ENCODE measurements at regions not wholly inside any gene's neighbourhood (a gene's known extent, or its start where the extent isn't known, plus 50 kb on each side); places are given as distances from the start of the nearest gene placed in this dataset.

DNA sequence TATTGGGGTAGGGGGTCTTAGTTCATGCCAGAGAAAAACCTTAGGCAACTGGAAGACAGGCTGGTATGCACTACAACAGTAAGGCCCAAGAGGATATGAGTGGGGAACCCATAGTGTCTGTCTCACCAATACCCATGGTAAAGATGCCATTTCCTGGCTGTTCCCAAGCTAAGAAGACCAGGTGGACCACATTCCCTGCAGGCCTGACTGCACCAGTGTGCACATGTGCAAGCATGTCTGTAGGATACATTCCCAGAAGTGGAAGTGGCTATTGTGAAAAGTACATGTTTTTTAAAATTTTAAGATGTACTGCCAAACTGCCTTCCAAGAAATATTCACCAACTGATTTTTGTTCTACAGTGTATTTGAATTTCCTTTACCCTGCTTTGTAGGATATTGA lies 207.3 kb upstream of the CTNNB1 start:
- Mint-ChIP-seq H3K27ac (no peak overlapping the region), H3K27me3 (peaks cover 3 to 23% (median 6%) of the 10 kb centered on the region in 5 donors), H3K9me3 (peaks cover 0 to 2% (median 0%) of the 10 kb centered on the region in 9 donors), H3K4me3 (no peak overlapping the region), H3K4me1 (no peaks in the 10 kb centered on the region), H3K36me3 (no peaks in the 10 kb centered on the region)
- DNase-seq (no peak), ATAC-seq (no peak)
- POLR2A ChIA-PET, result no interaction called here

DNA sequence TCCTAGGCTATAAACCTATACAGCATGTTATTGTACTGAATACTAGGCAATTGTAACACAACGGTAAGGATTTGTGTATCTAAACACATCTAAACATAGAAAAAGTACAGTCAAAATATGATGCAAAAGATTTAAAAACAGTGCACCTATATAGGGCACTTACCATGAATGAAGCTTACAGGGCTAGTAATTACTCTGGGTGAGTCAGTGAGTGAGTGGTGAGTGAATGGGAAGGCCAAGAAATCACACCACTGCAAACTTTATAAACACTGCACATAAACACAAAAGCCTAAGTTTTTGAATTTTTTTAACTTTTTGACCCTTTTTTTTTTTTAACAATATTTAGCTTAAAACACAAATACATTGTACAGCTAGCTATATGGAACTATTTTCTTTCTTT lies 204.7 kb upstream of the CTNNB1 start:
- Mint-ChIP-seq H3K36me3 (no peaks in the 10 kb centered on the region), H3K27ac (no peak overlapping the region), H3K4me1 (no peaks in the 10 kb centered on the region), H3K4me3 (no peak overlapping the region), H3K9me3 (peaks cover 0 to under 1% (median 0%) of the 10 kb centered on the region in 9 donors), H3K27me3 (peaks cover 0 to 6% (median 2%) of the 10 kb centered on the region in 5 donors)
- no peak for ATAC-seq
- POLR2A ChIA-PET, result no interaction called here
- no peak for DNase-seq

DNA sequence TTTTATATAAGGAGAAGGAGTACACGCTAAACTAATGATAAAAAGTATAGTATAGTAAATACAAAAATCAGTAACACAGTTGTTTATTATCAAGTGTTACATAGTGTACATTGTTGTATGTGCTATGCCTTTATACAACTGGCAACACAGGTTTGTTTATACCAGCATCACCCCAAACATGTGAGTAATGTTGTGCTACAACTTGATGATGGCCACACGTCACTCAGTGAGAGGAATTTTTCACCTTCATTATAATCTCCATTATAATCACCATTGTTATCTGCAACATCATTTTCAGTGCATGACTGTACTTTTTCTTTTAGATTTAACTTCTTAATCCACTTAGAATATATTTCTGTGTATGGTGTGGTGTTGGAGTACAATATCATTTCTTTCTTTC lies 204.0 kb upstream of the CTNNB1 start:
- H3K4me3 Mint-ChIP-seq, result no peak overlapping the region
- H3K4me1 Mint-ChIP-seq, result no peaks in the 10 kb centered on the region
- H3K27me3 Mint-ChIP-seq, result peaks cover 0 to 6% (median 0%) of the 10 kb centered on the region in 5 donors
- no peaks in the 10 kb centered on the region for H3K9me3 Mint-ChIP-seq
- no peak for DNase-seq
- H3K27ac Mint-ChIP-seq, result no peak overlapping the region
- POLR2A ChIA-PET, result no interaction called here
- ATAC-seq, result no peak
- no peaks in the 10 kb centered on the region for H3K36me3 Mint-ChIP-seq

DNA sequence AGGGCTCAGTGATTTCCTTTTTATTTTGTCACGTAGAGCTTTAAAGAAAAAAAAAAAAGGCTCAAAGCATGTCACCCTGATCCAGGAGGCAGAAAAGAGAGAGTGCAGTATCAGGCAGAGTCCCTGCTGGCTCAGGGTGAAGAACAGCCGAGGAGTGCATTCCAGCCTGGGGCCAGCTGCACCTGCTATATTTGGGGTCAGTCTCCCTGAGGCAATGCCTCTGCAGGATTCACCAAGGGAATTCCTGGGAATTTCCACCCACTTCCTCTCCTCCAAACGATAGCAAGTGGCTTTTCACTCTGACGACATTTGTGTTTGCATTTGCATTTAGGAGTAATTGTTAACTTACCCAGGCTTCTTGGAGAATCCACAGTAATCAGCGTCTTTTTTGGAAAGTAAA lies 202.9 kb upstream of the CTNNB1 start:
- no peaks in the 10 kb centered on the region for H3K9me3 Mint-ChIP-seq
- no peak overlapping the region for H3K27ac Mint-ChIP-seq
- peaks cover 0 to 2% (median 0%) of the 10 kb centered on the region in 4 donors for H3K4me1 Mint-ChIP-seq
- ATAC-seq (no peak), DNase-seq (no peak)
- POLR2A ChIA-PET, result no interaction called here
- H3K36me3 Mint-ChIP-seq, result no peaks in the 10 kb centered on the region
- H3K27me3 Mint-ChIP-seq, result peaks cover 0 to 6% (median 0%) of the 10 kb centered on the region in 5 donors
- no peak overlapping the region for H3K4me3 Mint-ChIP-seq

DNA sequence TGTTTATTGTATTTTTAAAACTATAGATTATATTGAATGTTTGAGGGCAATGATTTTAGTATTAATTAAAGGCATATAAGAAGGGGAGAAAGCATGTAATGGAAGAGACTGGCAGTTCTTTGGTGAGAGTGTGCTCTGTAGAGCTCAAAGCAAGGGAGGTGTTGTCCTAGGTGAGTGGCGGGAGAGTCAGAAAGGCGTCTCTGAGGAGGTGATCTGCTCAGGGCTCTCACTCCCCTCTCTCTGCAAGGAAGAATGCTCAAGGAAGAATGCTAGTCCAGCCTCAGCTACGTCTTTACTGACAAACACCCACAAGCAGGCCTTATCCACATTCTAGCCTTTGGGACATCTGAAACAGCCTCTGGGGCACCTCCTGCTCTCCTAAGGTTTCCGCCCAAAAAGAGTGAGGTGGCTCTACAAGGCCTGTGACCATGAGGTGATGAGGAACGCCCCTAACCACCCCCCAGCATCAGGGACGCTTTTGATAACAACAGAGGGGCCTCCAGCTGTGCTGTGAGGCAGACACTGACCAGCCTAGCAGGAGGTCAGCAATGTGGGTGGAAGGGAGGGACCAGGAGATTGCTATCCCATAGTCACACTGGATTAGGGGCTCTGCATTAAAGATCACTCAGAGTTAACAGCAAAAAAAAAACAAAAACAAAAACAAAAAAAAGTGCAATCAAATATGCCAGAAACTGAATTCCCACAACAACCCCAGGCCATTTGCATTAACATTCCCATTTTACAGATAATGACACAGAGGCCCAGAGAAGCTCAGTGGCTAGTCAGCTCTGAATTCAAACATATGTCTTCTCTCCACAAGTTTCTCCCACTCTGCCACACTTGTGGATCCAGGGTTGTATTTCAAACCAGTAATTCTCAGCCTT lies 202.2 kb upstream of the CTNNB1 start:
- DNase-seq (no peak), ATAC-seq (no peak)
- no peak overlapping the region for H3K4me3 Mint-ChIP-seq
- no peaks in the 10 kb centered on the region for H3K9me3 Mint-ChIP-seq
- H3K27ac Mint-ChIP-seq, result peak overlapping the region in 1 of 10 donors; percentile 50
- POLR2A ChIA-PET, result no interaction called here
- H3K4me1 Mint-ChIP-seq, result peaks cover 0 to 8% (median 3%) of the 10 kb centered on the region in 4 donors
- peaks cover 0 to 6% (median 0%) of the 10 kb centered on the region in 5 donors for H3K27me3 Mint-ChIP-seq
- H3K36me3 Mint-ChIP-seq, result no peaks in the 10 kb centered on the region

DNA sequence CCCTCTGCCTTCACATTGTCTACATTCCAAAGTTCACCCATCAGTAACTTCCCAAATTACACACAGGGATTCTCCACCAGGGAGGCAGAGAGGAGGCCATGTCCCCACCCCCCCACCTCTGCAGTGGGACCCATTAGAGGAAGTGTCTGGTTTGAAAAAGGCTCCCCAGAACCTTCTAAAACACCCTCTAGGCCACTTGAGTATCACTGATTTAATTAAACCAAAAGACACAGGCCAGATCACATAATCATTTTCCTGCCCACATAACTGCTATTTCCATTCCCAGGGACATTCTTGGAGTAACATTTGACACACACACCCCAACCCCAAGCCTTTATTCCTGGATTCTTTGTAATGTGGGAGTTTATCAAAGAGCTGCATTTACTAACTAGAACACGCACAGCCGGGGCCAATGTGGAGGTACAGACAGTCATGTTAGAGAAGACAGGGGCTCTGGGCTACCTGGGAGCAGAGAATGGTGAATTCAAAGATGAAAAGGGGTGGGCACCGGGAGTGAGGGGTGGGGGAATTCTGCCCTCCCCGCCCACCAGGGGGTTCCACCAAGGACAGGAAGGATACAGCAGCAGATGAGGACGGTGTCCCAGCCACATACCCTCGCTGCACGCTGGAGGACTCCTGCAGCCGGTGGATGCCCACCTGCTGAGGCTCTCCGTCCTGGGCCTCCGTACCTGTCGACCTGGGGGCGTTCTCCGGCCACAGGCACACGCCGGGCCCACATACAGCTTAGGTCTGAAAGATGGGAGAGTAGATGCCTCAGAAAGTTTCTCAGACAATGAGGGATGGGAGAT lies 201.4 kb upstream of the CTNNB1 start:
- Mint-ChIP-seq H3K9me3 (no peaks in the 10 kb centered on the region), H3K36me3 (no peaks in the 10 kb centered on the region), H3K4me3 (no peak overlapping the region), H3K4me1 (peaks cover 6 to 14% (median 9%) of the 10 kb centered on the region in 4 donors), H3K27ac (peak overlapping the region in 1 of 10 donors; percentile 50), H3K27me3 (peaks cover 0 to 6% (median 0%) of the 10 kb centered on the region in 5 donors)
- DNase-seq, result no peak
- POLR2A ChIA-PET, result no interaction called here
- no peak for ATAC-seq

DNA sequence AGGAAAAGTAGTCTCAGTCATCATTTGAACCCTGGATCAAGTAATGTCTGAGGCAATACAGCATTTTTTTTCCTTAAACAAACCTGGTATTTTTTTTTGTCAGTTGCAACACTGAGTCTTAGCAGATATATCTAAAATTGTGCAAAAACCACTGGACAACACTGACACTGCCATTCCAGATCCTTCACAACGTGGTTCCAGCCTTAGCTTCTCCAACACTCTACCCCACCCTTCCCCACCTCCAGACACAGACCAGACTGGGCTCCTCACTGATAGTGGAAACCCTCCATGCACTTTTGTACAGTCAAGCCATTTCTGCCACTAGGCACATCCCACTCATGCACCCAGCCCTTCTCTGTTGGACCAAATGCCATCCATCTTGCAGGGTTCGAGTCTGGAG lies 199.6 kb upstream of the CTNNB1 start:
- ATAC-seq, result no peak
- H3K4me1 Mint-ChIP-seq, result peaks cover 6 to 14% (median 9%) of the 10 kb centered on the region in 4 donors
- POLR2A ChIA-PET, result no interaction called here
- DNase-seq, result no peak
- H3K27ac Mint-ChIP-seq, result peak overlapping the region in 2 of 10 donors; percentile 72 to 73
- peaks cover 0 to 5% (median 4%) of the 10 kb centered on the region in 5 donors for H3K27me3 Mint-ChIP-seq
- H3K4me3 Mint-ChIP-seq, result no peak overlapping the region
- H3K36me3 Mint-ChIP-seq, result no peaks in the 10 kb centered on the region
- H3K9me3 Mint-ChIP-seq, result no peaks in the 10 kb centered on the region

DNA sequence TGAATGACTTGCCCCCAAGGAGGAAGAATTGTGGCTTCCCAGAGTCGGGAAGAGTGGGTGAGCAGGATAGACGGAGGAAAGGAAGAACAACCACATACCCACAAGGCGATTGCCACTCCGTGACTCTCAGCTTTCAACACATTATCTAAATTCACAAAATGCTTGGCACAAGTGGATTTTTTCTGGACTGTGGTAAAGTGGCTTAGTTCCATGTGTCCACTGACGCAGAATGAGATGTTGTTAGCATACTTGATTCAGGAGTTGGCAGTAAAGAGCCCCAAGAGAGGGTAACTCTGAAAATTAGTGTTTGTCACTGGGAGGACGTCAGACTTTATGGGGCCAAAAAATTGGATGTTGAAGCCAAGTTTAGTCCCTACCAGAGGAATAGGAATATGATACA lies 198.8 kb upstream of the CTNNB1 start:
- no peaks in the 10 kb centered on the region for H3K36me3 Mint-ChIP-seq
- no peak overlapping the region for H3K27ac Mint-ChIP-seq
- no peak for DNase-seq
- ATAC-seq, result no peak
- H3K9me3 Mint-ChIP-seq, result no peaks in the 10 kb centered on the region
- H3K4me1 Mint-ChIP-seq, result peaks cover 6 to 14% (median 9%) of the 10 kb centered on the region in 4 donors
- H3K4me3 Mint-ChIP-seq, result no peak overlapping the region
- peaks cover 0 to 5% (median 4%) of the 10 kb centered on the region in 5 donors for H3K27me3 Mint-ChIP-seq
- POLR2A ChIA-PET, result no interaction called here

DNA sequence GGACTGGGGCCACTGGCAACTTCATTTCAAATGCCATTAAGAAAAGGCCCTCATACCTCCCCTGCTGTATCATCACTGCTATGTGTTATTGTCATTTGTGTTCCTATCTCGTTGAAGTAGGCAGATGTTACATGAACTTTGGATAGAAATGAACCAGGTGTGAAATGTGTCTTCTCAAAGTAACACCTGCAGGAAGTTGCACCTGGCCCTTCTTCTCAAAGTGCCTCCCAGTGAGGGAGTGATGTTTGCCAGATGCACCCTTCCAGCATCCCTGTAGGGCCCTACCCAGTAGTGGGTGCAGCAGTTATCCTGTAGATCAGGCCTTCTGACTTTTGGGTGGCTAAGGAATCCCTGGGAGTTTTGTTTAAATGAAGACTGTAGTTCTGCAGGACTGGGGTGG lies 197.7 kb upstream of the CTNNB1 start:
- peaks cover 0 to 4% (median 3%) of the 10 kb centered on the region in 5 donors for H3K27me3 Mint-ChIP-seq
- POLR2A ChIA-PET, result interaction anchor here (0.5 kb wide), 1 partner anchor 211 kb away, joined by 4 read pairs; no protein-coding TSS in a partner anchor
- no peak overlapping the region for H3K4me3 Mint-ChIP-seq
- H3K9me3 Mint-ChIP-seq, result no peaks in the 10 kb centered on the region
- ATAC-seq (peak in 1 of 2 donors; percentile 22), DNase-seq (no peak)
- H3K27ac Mint-ChIP-seq, result peak overlapping the region in 2 of 10 donors; percentile 1 to 17
- peaks cover 6 to 14% (median 9%) of the 10 kb centered on the region in 4 donors for H3K4me1 Mint-ChIP-seq
- H3K36me3 Mint-ChIP-seq, result no peaks in the 10 kb centered on the region

DNA sequence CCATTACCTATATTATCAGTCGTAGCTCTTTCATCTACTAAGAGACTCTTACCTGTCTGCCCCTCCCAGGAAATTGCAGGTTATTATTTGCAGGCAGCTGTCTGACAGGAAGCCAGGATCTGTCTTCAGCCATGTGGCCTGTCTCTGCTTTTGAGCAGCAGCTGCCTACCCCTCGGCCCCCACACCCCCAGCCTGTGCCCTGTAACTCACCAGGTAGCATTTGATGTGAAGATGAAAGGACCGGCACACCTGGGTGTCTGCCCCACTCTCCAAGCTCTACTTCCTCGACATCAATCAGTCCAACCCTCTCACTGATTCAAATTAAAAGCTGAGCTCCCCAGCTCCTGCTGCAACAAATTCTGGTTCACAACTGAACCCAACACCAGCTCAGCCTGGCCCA lies 197.2 kb upstream of the CTNNB1 start:
- Mint-ChIP-seq H3K27me3 (peaks cover 0 to 4% (median 3%) of the 10 kb centered on the region in 5 donors), H3K4me1 (peaks cover 6 to 14% (median 9%) of the 10 kb centered on the region in 4 donors), H3K4me3 (peak overlapping the region in 3 of 10 donors; percentile 7 to 62 (median 42)), H3K27ac (peak overlapping the region in 3 of 10 donors; percentile 37 to 82 (median 40)), H3K36me3 (no peaks in the 10 kb centered on the region), H3K9me3 (peaks cover 0 to 2% (median 0%) of the 10 kb centered on the region in 9 donors)
- POLR2A ChIA-PET, result no interaction called here
- ATAC-seq, result peak; percentile 57 to 78
- peak in 3 of 10 donors; percentile 13 to 22 (median 17) for DNase-seq

DNA sequence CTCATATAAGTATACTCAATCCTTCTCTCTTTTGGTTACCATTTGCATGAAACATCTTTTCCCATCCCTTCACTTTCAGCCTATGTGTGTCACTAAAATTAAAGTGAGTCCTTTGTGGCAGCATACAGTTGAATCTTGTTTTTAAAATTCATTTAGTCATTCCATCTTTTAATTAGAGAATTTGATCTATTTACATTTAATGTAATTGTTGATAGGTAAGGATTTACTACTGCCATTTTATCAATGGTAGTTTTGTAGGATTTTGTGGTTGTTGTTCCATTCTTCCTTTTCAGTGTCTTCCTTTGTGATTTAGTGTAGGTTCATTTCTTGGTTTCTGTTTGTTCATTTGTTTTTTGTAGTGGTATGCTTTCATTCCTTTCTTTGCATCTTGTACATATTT lies 191.9 kb upstream of the CTNNB1 start:
- Mint-ChIP-seq H3K27me3 (peaks cover 0 to 10% (median 8%) of the 10 kb centered on the region in 5 donors), H3K4me3 (no peak overlapping the region), H3K9me3 (peaks cover 8 to 19% (median 15%) of the 10 kb centered on the region in 9 donors), H3K27ac (no peak overlapping the region), H3K36me3 (peaks cover 0 to 13% (median 0%) of the 10 kb centered on the region in 3 donors), H3K4me1 (peaks cover 3 to 4% (median 3%) of the 10 kb centered on the region in 4 donors)
- ATAC-seq (no peak), DNase-seq (no peak)
- POLR2A ChIA-PET, result no interaction called here

DNA sequence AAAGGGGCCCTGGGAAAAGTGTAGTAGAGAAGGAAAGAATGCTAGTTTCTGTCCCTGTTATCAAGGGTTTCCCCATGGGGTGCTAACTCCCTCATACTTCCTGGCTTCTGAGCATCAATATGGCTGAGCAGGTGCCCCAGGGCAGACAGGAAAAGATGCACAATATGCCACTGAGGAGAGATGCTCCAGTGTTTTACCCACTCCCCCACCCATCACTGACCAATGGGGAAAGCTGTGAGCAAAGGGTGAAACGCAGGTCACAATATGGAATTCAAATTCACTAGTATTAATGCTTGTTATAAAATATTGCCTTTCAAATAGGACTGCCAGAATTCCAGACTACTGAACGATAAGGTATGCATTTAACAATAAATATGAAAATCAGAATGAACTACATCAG lies 187.5 kb upstream of the CTNNB1 start:
- no peak overlapping the region for H3K4me3 Mint-ChIP-seq
- DNase-seq, result no peak
- H3K9me3 Mint-ChIP-seq, result peaks cover 6 to 19% (median 15%) of the 10 kb centered on the region in 9 donors
- peaks cover 0 to 13% (median 0%) of the 10 kb centered on the region in 3 donors for H3K36me3 Mint-ChIP-seq
- peaks cover 8 to 19% (median 10%) of the 10 kb centered on the region in 5 donors for H3K27me3 Mint-ChIP-seq
- H3K27ac Mint-ChIP-seq, result no peak overlapping the region
- no peaks in the 10 kb centered on the region for H3K4me1 Mint-ChIP-seq
- no peak for ATAC-seq
- POLR2A ChIA-PET, result no interaction called here

DNA sequence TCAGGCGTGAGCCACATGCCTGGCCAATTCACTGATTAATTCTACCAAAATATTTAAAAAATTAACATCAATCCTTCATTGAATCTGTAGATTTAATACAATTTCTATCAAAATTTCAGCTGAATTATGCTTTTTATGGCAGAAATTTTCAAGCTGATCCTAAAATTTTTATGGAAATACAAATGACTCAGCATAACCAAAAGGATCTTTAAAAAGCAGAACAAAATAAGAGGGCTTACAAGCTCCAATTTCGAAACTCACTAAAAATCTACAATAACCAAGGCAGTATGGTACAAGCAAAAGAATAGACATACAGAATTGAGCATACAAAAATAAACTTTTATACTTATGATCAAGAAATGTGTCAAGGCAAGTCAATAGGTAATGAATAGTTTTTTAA lies 180.4 kb upstream of the CTNNB1 start:
- POLR2A ChIA-PET, result no interaction called here
- no peaks in the 10 kb centered on the region for H3K9me3 Mint-ChIP-seq
- H3K27me3 Mint-ChIP-seq, result peaks cover 0 to 15% (median 1%) of the 10 kb centered on the region in 5 donors
- H3K4me1 Mint-ChIP-seq, result no peaks in the 10 kb centered on the region
- peaks cover 0 to 2% (median 0%) of the 10 kb centered on the region in 3 donors for H3K36me3 Mint-ChIP-seq
- ATAC-seq, result no peak
- no peak overlapping the region for H3K27ac Mint-ChIP-seq
- DNase-seq, result no peak
- no peak overlapping the region for H3K4me3 Mint-ChIP-seq
